G401.6 (cell line): ENCODE measurements at regions not wholly inside any gene's neighbourhood (a gene's known extent, or its start where the extent isn't known, plus 50 kb on each side); places are given as distances from the start of the nearest gene placed in this dataset.
"Not testable (repeated sequence)": the region's sequence is repeated elsewhere in the genome, so short reads cannot be mapped to it uniquely, and the experiment has no call there.

Source experiments
- FAIRE-seq: peaks from 2 replicates; lab custom pipeline; 2012; peaks lifted over from hg19 to GRCh38; lab: Jason Lieb, UNC

DNA sequence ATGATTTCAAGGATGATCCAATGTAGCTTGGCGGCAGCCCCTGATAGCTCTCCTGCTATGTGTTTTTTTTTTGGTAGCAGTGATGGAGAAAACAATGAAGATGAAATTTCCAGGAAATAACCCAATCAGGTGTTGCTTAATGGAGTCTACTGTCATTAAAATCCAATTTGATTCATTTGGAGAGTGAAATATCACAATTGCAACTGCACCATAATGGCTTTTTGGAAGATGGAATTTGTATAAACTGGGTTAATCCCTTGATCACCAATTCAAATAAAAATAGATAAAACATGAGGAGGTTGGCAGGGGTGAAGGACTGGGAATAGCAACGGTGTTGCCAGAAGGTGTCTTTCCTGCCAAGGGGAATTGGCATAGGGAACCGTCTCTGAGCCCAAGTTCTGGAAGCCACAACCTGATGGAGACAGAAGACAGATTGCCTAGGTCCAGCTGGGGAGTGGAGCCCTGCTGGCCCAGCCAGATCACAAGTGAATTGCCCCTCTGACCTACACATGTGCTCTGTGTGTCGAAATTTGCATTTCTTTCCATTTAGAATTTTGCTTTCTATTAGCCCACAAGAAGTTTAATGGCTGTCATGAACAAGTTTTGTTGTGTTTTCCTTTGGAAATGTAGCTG, 170.3 kb upstream of the SPRED2 start:
- FAIRE-seq: no peak

GRCh38 chr2:65600871-65601270, 168.5 kb upstream of the SPRED2 start:
- not testable (repeated sequence) for FAIRE-seq

- FAIRE-seq: not testable (repeated sequence)
These were observed 168.0 kb upstream of the SPRED2 start for GRCh38 chr2:65600351-65600750.

DNA sequence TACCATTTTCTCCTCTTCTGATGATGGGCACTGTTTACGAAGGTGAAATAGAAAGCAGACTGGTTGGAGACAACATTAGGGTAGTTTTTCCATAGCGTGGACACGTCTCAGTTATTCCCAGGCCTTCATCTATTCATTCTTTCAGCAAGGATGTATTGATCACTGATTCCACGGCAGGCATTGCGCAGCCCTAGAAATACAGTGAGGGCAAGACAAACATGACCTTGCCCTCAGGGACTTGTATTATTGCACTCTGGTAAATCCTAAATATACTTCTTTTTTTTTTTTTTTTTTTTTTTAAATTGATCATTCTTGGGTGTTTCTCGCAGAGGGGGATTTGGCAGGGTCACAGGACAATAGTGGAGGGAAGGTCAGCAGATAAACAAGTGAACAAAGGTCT, 167.3 kb upstream of the SPRED2 start:
- FAIRE-seq: no peak

DNA sequence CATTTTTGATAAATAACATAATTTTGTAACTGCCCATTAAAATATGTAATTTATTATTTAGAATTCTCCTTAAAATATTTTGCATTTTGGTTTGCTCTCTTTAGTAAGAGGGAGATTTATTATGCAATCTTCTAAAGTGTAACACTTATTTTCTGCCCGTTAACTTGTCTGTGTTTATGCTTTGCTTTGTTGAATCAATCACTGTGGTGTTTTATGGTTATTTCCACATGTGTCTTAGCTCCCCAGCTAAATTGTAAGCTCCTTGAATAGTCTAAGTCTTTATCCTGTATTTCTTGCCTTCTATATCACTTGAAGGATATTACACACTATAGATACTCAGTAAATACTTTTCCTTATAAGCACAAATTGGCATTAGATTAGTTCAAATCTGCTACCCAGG, 166.6 kb upstream of the SPRED2 start:
- FAIRE-seq: no peak

DNA sequence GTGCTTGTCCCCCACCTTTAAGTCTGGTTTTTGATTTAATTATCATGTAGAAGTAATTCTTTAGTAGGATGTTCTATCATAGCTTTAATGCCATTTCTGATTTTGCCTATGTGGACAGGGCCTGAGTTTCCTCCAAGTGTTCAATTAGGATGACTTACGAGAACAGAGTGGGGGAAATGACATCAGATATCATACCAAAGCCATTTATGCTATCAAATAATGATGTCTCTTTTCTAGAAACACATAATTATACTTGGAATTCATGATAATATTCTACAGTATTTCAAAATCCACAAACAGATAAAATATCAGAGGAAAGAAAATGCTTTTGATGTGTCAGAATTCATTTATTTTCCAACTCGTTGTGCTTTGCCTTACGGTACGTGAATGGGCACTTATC, 165.9 kb upstream of the SPRED2 start:
- FAIRE-seq: no peak

DNA sequence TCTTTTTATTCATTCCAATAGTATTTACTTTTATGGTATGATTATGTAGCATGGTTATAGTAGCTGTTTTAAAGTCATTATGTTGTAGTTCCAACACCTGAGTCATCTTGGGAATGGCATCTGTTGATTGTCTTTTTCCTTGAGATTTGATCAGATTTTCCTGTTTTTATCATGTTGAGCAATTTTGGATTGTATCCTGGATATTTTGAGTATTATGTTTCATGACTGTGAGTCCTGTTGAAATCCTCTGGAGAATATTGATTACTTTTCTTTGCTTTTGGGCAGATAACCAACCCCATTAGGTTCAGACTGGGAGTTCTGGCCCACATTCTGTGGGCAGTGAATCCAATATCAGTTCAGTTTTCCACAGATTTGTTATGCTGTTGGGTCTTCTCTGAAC, 163.2 kb upstream of the SPRED2 start:
- no peak for FAIRE-seq

- FAIRE-seq: no peak
These were observed 161.8 kb upstream of the SPRED2 start for GRCh38 chr2:65594150-65594549.

GRCh38 chr2:65589667-65590066, 157.3 kb upstream of the SPRED2 start:
- no peak for FAIRE-seq

DNA sequence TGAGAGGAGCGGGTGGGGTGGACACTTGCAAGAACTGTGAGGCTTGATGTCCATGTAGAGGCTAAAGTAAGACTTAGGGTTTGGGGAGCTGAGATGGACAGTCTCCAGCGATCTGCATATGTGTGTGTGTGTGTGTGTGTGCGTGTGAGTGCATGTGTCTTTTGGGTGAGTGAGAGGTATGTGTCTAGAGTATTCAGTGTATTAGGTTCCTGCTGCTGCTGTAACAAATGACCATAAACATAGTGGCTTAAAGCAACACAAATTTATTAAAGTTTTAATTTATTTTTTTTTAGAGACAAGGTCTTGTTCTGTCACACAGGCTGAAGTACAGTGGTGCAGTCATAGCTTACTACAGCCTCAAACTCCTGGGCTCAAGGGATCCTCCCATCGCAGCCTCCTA, 155.4 kb upstream of the SPRED2 start:
- FAIRE-seq: no peak

DNA sequence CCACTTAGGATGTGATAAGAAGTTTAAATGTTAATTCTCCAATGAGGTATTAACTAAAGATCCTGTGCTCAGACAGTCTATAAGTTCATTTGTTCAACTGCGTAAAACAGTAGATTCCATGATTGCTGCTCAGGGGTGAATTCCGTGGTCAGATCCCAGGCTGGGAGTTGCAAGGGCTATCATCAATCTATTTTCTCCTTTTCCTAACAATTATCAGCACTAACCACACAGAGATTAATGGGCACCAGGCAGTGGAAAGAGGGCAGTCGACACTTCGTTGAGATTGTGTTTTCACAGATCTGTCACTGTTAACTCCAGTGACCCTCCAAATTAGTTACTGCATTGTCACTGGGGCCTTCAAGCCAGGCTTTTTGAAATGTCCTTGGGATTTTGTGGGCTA, 154.1 kb upstream of the SPRED2 start:
- no peak for FAIRE-seq

GRCh38 chr2:65583061-65583460, 150.7 kb upstream of the SPRED2 start:
- no peak for FAIRE-seq

- FAIRE-seq: no peak
These were observed 150.0 kb upstream of the SPRED2 start for GRCh38 chr2:65582364-65582763.

DNA sequence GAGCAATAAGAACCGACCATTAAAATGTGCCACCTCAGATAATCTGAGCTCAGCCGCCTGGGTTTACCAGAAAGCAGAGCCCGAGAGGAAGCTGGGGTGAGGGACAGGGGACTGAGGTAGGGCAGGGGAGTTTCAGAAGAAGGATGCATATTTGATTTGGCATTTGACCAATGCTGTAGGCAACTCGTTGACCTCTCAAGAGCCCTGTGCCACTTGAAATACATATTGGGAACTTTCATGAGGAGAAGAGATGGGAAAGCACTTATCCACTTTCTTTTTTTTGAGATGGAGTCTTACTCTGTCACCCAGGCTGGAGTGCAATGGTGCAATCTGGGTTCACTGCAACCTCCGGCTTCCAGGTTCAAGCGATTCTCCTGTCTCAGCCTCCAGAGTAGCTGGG, 148.4 kb upstream of the SPRED2 start:
- no peak for FAIRE-seq

- FAIRE-seq: no peak
These were observed 147.3 kb upstream of the SPRED2 start for GRCh38 chr2:65579506-65580235.

GRCh38 chr2:65577654-65578053, 145.3 kb upstream of the SPRED2 start:
- no peak for FAIRE-seq

DNA sequence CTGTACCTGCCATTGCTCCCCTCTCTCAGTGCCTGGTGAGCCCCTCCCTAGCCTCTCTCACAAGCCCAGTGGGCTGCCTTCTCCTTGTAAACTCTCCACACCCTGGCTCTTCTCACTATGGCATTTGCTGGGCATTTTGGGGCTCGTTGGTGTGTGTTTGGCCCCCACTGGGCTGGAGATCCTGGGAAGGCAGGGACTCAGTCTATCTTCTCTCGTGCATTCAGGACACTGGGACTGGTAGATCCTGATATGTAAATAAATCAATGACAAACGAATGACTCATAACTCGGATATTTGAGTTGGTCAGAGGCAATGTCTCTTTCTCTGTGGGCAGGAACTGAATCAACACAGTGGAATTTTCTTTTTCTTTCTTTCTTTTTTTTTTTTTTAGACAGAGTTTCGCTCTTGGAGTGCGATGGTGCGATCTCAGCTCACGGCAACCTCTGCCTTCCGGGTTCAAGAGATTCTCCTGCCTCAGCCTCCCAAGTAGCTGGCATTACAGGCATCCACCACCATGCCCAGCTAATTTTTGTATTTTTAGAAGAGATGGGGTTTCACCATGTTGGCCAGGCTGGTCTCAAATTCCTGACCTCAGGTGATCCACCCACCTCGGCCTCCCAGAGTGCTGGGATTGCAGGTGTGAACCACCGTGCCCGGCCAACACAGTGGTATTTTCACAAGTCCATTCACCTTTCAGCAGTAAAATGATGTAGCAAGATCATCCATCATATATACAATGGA, 144.6 kb upstream of the SPRED2 start:
- no peak for FAIRE-seq

GRCh38 chr2:65576278-65576677, 143.9 kb upstream of the SPRED2 start:
- no peak for FAIRE-seq

DNA sequence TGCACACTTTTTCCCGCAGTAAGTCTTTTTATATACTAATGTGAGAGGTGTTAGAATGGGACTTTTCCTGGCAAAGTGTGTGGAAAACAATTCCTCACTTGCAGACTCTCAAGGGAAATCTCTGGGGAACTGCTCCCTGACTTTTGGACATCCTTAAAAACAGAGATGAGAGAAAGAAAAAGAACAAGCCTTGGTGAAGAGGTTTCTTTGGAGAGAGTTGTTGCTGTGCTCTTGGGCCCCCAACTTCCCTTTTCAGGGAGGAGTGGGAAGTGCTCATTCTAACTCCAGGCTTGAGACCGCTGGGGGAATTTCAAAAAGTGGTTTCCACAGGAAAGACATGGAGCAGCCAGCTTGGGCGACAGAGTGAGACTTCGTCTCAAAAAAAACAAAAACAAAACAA, 142.6 kb upstream of the SPRED2 start:
- FAIRE-seq: no peak

DNA sequence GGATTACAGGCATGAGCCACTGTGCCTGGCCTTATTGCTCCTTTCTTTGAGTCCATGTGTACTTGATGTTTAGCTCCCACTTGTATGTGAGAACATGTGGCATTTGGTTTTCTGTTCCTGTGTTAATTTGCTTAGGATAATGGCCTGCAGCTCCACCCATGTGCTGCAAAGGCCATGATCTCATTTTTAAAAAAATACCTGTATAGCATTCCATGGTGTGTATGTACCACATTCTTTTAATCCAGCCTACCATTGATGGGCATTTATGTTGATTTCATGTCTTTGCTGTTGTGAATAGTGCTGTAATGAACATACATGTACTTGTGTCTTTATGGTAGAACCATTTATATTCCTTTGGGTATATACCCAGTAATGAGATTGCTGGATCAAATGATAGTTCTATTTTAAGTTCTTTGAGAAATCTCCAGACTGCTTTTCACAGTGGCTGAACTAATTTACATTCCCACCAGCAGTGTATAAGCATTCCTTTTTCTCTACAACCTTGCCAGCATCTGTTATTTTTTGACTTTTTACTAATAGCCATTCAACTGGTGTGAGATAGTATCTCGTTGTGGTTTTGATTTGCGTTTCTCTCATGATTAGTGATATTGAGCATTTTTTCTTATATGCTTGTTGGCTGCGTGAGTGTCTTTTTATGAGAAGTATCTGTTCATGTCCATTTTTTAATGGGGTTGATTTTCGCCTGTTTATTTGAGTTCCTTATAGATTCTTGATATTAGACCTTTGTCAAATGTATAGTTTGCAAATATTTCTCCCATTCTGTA, 136.4 kb upstream of the SPRED2 start:
- not testable (repeated sequence) for FAIRE-seq

DNA sequence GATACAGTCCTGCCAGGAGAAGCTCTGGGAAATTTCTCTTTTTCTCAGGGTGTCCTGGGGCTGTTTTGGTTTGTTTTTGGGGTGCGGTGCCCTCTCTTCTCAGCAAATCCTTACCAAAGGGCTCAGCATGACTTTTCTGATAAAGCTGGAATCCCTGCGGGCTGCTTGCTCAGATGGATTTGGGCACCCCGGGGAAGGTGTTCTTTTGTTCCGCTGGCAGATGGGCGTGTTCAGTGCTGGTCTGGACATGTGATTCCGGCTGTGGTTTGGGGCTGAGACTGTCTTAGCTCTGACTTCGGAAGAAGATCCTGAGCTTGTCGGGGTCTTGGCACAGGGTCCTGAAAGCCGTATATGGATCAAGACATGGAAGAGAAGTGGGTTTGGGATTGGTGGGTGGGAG, 134.2 kb upstream of the SPRED2 start:
- FAIRE-seq: no peak

- no peak for FAIRE-seq
These were observed 133.3 kb upstream of the SPRED2 start for GRCh38 chr2:65565681-65566080.

GRCh38 chr2:65564299-65564698, 131.9 kb upstream of the SPRED2 start:
- no peak for FAIRE-seq
